ENCODE measurements at regions not wholly inside any gene's neighbourhood (a gene's known extent, or its start where the extent isn't known, plus 50 kb on each side); places are given as distances from the start of the nearest gene placed in this dataset.

DNA sequence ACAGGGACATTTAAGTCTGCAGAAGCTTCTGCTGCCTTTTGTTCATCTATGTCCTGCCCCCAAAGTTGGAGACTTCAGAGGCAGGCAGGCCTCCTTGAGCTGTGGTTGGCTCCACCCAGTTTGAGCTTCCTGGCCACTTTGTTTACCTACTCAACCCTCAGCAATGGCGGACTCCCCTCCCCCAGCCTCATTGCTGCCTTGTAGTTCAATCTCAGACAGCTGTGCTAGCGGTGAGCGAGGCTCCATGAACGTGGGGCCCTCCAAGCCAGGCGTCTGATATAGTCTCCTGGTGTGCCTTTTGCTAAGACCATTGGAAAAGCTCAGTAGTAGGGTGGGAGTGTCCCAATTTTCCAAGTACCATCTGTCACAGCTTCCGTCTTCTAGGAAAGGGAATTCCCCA, 170.1 kb downstream of the CCNG2 start:
- TF ChIP-seq, protein P1, sequence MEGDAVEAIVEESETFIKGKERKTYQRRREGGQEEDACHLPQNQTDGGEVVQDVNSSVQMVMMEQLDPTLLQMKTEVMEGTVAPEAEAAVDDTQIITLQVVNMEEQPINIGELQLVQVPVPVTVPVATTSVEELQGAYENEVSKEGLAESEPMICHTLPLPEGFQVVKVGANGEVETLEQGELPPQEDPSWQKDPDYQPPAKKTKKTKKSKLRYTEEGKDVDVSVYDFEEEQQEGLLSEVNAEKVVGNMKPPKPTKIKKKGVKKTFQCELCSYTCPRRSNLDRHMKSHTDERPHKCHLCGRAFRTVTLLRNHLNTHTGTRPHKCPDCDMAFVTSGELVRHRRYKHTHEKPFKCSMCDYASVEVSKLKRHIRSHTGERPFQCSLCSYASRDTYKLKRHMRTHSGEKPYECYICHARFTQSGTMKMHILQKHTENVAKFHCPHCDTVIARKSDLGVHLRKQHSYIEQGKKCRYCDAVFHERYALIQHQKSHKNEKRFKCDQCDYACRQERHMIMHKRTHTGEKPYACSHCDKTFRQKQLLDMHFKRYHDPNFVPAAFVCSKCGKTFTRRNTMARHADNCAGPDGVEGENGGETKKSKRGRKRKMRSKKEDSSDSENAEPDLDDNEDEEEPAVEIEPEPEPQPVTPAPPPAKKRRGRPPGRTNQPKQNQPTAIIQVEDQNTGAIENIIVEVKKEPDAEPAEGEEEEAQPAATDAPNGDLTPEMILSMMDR (conservative IDR thresholded peaks at IDR 0.05): no peak
- no peak for TF ChIP-seq EZH2 (IDR thresholded peaks at IDR 0.05; ENCODE audit: low read depth)

All from PC-9 (cell line).